ENCODE measurements at regions not wholly inside any gene's neighbourhood (a gene's known extent, or its start where the extent isn't known, plus 50 kb on each side); places are given as distances from the start of the nearest gene placed in this dataset.
"Not testable (repeated sequence)": the region's sequence is repeated elsewhere in the genome, so short reads cannot be mapped to it uniquely, and the experiment has no call there.

DNA sequence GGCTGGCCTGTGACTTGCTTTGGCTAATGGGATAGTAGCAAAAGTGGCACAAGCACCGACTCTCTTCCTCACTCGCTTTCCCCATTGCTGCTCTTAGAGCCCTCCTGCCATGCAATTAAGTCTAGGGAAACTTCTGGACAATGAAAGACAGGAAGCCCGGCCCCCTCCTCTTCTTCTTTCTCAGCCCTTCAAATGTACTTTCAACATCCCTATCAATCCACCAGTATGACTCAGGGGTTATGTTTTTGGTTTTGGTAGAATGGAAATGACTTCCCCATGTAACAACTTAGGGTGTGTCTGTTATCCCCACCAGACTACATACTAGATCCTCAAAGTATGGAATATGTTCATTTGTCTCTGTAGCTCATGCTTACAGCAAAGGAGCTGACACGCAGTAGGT, 139.0 kb upstream of the GDF10 start:
- no peak for DNase-seq (ENCODE audit: extremely low read depth, low read depth)
- TF ChIP-seq, protein P1, sequence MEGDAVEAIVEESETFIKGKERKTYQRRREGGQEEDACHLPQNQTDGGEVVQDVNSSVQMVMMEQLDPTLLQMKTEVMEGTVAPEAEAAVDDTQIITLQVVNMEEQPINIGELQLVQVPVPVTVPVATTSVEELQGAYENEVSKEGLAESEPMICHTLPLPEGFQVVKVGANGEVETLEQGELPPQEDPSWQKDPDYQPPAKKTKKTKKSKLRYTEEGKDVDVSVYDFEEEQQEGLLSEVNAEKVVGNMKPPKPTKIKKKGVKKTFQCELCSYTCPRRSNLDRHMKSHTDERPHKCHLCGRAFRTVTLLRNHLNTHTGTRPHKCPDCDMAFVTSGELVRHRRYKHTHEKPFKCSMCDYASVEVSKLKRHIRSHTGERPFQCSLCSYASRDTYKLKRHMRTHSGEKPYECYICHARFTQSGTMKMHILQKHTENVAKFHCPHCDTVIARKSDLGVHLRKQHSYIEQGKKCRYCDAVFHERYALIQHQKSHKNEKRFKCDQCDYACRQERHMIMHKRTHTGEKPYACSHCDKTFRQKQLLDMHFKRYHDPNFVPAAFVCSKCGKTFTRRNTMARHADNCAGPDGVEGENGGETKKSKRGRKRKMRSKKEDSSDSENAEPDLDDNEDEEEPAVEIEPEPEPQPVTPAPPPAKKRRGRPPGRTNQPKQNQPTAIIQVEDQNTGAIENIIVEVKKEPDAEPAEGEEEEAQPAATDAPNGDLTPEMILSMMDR (IDR thresholded peaks at IDR 0.05; ENCODE audit: low read depth, low read length): no peak

DNA sequence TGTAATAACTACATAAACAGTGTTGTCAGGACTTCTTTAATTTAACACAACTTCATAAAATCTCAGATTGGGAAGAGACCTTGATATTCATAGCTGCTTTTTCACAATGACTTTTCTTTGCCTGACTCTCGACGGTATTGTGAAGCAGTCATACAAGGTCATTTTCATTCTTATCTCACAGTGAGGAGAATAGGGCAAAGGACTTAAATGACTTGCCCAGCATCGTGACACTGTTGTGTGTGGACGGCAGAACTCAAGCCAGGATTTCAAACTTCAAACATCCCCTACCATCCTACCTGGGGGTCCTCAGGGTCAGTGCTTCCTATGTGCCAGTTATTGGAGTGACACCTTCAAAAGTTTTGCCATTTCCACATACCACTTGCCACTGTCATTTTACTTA, 138.5 kb upstream of the GDF10 start:
- TF ChIP-seq, protein P1 (IDR thresholded peaks at IDR 0.05; ENCODE audit: low read depth, low read length): no peak
- no peak for DNase-seq (ENCODE audit: extremely low read depth, low read depth)

DNA sequence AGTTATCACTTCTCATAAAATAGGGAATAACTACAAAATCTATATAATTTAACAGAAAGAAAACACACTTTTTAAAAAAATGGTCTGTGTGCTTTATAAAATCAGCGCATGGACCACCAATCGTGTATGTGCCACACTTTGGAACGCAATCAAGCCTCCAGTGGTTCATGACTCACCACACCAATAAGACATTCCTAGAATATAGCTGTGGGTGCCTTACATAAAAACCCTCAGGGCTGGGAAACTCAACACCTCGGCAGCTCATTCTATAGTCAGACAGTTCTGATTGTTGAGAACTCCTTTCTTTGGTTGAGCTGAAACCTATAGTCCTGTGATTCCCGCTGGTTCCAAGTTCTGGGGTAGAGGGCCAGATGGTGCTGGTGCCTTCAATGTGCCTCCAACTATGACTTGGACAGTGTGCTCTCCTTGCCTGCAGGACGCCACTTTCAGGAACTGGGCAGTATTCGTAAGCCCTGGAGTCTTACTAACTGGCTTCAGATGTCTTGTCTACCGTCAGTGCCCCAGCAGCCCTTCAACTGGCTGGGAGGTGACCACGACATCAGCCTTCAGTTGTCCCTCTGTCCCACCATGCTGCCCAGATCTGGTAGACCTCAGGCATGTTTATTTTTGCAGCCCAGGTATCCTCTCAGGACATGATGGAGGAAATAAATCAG, 135.7 kb upstream of the GDF10 start:
- DNase-seq (ENCODE audit: extremely low read depth, low read depth): no peak
- TF ChIP-seq, protein P1 (IDR thresholded peaks at IDR 0.05; ENCODE audit: low read depth, low read length): no peak

DNA sequence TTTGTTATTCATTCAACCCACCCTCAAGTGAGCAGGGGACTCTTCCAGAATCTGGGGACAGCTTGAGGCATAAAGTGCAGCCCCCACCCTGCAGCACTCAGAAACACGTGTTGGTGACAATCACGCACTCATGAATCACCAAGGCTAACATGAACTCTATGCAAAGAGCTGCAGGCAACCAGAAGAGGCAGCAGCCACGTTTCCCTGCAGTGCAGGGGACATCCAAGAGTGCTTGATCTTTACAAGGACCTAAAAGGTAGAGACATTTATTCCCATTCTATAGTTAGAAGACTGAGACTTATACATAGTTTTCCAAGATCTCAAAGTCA, 135.2 kb upstream of the GDF10 start:
- DNase-seq (ENCODE audit: extremely low read depth, low read depth): no peak

DNA sequence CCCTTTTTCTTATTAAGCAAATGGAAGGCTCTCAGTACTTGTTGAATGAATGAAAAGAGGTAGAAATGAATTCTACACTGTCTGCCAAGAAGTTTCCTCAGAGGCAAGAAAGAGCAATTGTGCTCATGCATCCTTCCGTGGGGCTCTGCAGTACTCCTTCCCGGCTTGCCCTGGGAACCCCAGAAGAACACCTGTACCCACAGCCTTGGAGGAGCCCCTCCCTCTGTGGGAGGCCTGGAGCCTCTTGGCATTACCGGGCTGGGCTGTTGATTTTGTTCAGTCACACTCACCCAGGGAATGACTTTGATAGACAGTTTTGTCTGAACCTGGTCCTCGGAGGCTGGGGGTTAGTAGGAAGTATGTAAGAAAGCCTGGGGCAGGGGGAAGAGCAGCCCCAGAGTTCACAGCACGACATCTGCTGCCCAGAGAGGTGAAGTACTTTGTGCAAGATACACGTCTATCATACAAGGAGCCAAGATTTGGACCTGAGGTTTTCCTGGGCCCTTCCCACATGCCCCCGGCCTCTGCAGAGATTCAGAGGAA, 134.8 kb upstream of the GDF10 start:
- DNase-seq (ENCODE audit: extremely low read depth, low read depth): no peak
- TF ChIP-seq, protein P1 (IDR thresholded peaks at IDR 0.05; ENCODE audit: low read depth, low read length): no peak; the same call in 1 of the 2 replicates

More for the DNA sequence above, 135.2 kb upstream of the GDF10 start:
- TF ChIP-seq, protein P1 (IDR thresholded peaks at IDR 0.05; ENCODE audit: low read depth, low read length): no peak

DNA sequence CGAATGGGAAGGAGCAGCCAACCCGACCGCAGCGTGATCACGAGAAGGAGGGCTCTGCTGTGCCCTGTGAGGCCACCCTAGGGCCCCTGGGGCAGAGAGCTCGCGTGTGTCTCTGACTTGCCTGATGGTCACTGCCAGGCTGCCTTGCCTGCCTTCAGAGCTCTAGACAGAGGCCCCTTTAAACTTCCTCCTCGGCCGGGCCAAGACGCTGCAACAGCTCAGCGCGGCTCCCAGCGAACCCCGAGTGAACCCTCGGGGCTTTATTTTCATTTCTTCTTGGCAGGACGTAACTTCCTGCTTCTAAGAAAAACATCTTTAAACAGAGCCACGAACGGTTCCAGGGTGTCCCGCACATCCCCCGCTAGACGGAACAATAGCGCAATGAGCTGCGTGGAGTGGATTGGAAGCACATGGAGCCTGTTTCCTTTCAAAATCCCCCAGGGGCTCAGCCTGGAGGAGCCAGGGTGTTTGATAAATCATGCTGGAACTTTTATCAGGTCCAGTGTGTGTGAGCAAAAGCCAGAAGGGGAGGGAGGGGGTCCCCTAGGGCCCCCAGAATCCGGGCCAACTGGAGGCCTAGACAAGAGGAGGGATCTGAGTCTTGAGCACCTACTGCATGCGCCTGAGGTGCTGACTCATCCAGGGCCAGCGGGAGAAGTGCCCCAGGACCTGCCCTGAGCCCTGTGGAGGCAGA, 134.1 kb upstream of the GDF10 start:
- TF ChIP-seq, protein P1 (IDR thresholded peaks at IDR 0.05; ENCODE audit: low read depth, low read length): no peak
- DNase-seq (ENCODE audit: extremely low read depth, low read depth): peak; percentile 61

DNA sequence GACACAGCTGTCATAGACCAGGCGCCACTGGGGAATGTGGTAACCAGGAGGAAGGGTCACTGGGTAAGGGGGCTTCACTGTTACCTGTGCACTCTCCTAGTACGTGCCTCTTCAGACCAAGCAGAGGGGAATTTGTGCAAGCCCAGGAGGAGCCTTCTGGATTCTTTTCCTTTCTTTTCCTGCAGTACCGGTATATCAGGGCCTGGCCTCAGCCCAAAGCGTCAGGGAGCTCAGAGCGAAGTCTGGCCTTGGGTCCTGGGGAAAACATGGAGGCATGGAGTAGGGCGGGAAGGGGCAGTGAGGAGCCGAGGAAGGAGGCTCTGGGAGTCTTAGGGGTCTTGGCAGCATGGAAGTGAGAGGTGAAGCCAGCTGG, 133.6 kb upstream of the GDF10 start:
- no peak for DNase-seq (ENCODE audit: extremely low read depth, low read depth)
- TF ChIP-seq, protein P1 (IDR thresholded peaks at IDR 0.05; ENCODE audit: low read depth, low read length): no peak

DNA sequence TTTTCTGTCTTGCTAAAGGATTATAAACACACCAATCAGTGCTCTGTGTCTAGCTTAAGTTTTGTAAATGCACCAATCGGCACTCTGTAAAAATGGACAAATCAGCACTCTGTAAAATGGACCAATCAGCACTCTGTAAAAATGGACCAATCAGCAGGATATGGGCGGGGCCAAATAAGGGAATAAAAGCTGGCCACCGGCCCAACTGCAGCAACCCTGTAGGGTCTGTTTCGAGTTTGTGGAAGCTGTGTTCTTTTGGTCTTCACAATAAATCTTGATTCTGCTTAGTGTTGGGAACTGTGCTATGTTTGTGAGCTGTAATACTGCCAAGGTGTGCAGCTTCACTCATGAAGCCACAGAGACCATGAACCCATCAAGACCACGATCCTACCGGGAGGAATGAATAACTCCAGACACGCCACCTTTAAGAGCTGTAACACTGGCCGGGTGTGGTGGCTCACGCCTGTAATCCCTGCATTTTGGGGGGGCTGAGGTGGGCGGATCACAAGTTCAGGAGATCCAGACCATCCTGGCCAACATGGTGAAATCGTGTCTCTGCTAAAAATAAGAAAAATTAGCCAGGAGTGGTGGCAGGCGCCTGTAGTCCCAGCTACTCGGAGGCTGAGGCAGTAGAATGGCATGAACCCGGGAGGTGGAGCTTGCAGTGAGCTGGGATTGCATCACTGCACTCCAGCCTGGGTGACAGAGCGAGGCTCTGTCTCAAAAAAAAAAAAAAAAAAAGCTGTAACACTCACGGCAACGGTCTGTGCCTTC, 133.0 kb upstream of the GDF10 start:
- not testable (repeated sequence) for DNase-seq (ENCODE audit: extremely low read depth, low read depth)

Measured in AG09319 (cell line).